K562 (cell line): ENCODE measurements at regions not wholly inside any gene's neighbourhood (a gene's known extent, or its start where the extent isn't known, plus 50 kb on each side); places are given as distances from the start of the nearest gene placed in this dataset.

Experiments
- FOXJ2 ChIP-seq: fragments of 200-800 bp; sonication (Bioruptor generic); IDR thresholded peaks from 2 replicates; pipeline ENCODE4 v1.6.1; 2016; ENCODE audit warnings: missing genetic modification characterization, missing compliant biosample characterization
- HNRNPLL ChIP-seq: fragments of 200-400 bp; formaldehyde crosslinking; IDR thresholded peaks from 2 replicates; pipeline ENCODE4 v1.6.1; 2017; ENCODE audit warnings: low read length, low read depth, mild to moderate bottlenecking; ENCODE audit not compliant: poor library complexity, severe bottlenecking
- MCM2 ChIP-seq: fragments of 450-650 bp; IDR thresholded peaks from 2 replicates; pipeline ENCODE4 v1.6.1; 2017; ENCODE audit warnings: low read depth, mild to moderate bottlenecking
- RAD21 ChIP-seq, 2 experiments: fragments of 250-450 bp in 1 of 2; fragments of 450-650 bp in 1 of 2; sonication (Bioruptor Pico) in 1 of 2; formaldehyde crosslinking in 1 of 2; IDR thresholded peaks in 1 of 2; conservative IDR thresholded peaks in 1 of 2; 2 replicates each; pipeline versions ENCODE4 v1.4.0 to v1.8.0; 2020 to 2022; ENCODE audit warnings: mild to moderate bottlenecking in 2 of 2, moderate library complexity in 1 of 2
- STAG1 ChIP-seq: sonication (generic); formaldehyde crosslinking; IDR thresholded peaks from 2 replicates; pipeline ENCODE4 v1.5.0; 2020; ENCODE audit warnings: missing genetic modification reagents, borderline replicate concordance
- ZNF146 ChIP-seq: IDR thresholded peaks from one replicate; pipeline ENCODE4 v1.6.1; 2018; ENCODE audit warnings: missing compliant biosample characterization; ENCODE audit not compliant: unreplicated experiment
- ZNF175 ChIP-seq: fragments of 200-800 bp; sonication (Bioruptor generic); IDR thresholded peaks from 2 replicates; pipeline ENCODE4 v1.6.1; 2016; ENCODE audit warnings: low read depth, mild to moderate bottlenecking, missing genetic modification characterization, missing compliant biosample characterization
- ZNF57 ChIP-seq: fragments of 450-650 bp; formaldehyde crosslinking; IDR thresholded peaks from 2 replicates; pipeline ENCODE4 v1.4.0; 2020; ENCODE audit warnings: mild to moderate bottlenecking, moderate library complexity
- ZNF699 ChIP-seq: fragments of 250-450 bp; sonication (Bioruptor Pico); IDR thresholded peaks from 2 replicates; pipeline ENCODE4 v1.8.0; 2021; ENCODE audit warnings: mild to moderate bottlenecking, moderate library complexity; ENCODE audit not compliant: insufficient replicate concordance
- TF ChIP-seq, protein P1 (sequence below): conservative IDR thresholded peaks from 2 replicates; pipeline ENCODE4 v1.6.1; 2011; ENCODE audit warnings: low read depth, mild to moderate bottlenecking, low read length; ENCODE audit not compliant: control insufficient read depth
- TF ChIP-seq, protein P2 (sequence below): fragments of 200-400 bp; formaldehyde crosslinking; IDR thresholded peaks from 2 replicates; pipeline ENCODE4 v1.6.1; 2017; ENCODE audit warnings: mild to moderate bottlenecking, low read depth, low read length, moderate library complexity
- TF ChIP-seq, protein P3 (sequence below): fragments of 250-450 bp; sonication (Bioruptor Pico); IDR thresholded peaks from 2 replicates; pipeline ENCODE4 v1.5.0; 2022; ENCODE audit warnings: mild to moderate bottlenecking
- TF ChIP-seq, protein P4 (sequence below): fragments of 450-650 bp; conservative IDR thresholded peaks from 2 replicates; pipeline ENCODE4 v1.6.1; 2016; ENCODE audit warnings: missing genetic modification characterization, low read depth, mild to moderate bottlenecking, missing compliant biosample characterization, moderate library complexity
- TF ChIP-seq, protein P5 (sequence below), 2 experiments: fragments of 250-450 bp in 1 of 2; fragments of 450-650 bp in 1 of 2; sonication (Bioruptor Pico) in 1 of 2; IDR thresholded peaks; 2 replicates each; pipeline versions ENCODE4 v1.6.1 to v1.8.0; 2016 to 2021; ENCODE audit warnings: mild to moderate bottlenecking in 2 of 2, moderate library complexity in 2 of 2, missing compliant biosample characterization in 1 of 2, missing genetic modification characterization in 1 of 2
- TF ChIP-seq, protein P6 (sequence below): fragments of 450-650 bp; formaldehyde crosslinking; IDR thresholded peaks from 2 replicates; pipeline ENCODE4 v1.4.0; 2020; ENCODE audit warnings: mild to moderate bottlenecking, mixed read lengths
- TF ChIP-seq, protein P7 (sequence below): fragments of 200-800 bp; sonication (Bioruptor generic); IDR thresholded peaks from 2 replicates; pipeline ENCODE4 v1.6.1; 2017; ENCODE audit warnings: missing genetic modification characterization, missing compliant biosample characterization

DNA sequence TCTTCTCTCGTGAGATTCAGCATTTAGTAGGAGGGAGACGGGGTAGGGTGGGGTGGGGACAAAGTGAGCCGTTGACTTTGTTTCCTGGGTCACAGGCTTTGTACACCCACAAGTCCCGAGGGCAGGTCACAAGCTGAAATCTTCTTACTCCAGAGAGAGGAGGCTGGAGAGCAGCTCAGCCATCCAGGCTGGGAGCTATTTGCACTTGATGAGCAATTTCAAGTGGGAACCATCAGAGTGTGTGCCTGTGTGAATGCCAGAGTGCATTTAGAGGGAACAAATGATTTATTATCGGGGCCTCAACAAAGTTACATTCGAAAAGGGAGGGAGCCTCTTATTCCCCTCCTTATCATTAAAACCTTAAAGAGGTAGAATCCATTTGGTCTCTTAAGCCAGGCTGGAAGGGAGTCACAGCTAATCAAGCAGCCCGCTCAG lies 155.7 kb upstream of the JARID2 start (continued):
- no peak for TF ChIP-seq ZNF175 (CRISPR knock-in tag)
- no peak for TF ChIP-seq FOXJ2 (tag)
- TF ChIP-seq, protein P1, sequence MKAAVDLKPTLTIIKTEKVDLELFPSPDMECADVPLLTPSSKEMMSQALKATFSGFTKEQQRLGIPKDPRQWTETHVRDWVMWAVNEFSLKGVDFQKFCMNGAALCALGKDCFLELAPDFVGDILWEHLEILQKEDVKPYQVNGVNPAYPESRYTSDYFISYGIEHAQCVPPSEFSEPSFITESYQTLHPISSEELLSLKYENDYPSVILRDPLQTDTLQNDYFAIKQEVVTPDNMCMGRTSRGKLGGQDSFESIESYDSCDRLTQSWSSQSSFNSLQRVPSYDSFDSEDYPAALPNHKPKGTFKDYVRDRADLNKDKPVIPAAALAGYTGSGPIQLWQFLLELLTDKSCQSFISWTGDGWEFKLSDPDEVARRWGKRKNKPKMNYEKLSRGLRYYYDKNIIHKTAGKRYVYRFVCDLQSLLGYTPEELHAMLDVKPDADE: no peak
- TF ChIP-seq, protein P2, sequence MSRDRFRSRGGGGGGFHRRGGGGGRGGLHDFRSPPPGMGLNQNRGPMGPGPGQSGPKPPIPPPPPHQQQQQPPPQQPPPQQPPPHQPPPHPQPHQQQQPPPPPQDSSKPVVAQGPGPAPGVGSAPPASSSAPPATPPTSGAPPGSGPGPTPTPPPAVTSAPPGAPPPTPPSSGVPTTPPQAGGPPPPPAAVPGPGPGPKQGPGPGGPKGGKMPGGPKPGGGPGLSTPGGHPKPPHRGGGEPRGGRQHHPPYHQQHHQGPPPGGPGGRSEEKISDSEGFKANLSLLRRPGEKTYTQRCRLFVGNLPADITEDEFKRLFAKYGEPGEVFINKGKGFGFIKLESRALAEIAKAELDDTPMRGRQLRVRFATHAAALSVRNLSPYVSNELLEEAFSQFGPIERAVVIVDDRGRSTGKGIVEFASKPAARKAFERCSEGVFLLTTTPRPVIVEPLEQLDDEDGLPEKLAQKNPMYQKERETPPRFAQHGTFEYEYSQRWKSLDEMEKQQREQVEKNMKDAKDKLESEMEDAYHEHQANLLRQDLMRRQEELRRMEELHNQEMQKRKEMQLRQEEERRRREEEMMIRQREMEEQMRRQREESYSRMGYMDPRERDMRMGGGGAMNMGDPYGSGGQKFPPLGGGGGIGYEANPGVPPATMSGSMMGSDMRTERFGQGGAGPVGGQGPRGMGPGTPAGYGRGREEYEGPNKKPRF: no peak
- TF ChIP-seq HNRNPLL: no peak
- TF ChIP-seq MCM2: no peak
- no peak for TF ChIP-seq ZNF57 (CRISPR knock-in tag)
- TF ChIP-seq, protein P3, sequence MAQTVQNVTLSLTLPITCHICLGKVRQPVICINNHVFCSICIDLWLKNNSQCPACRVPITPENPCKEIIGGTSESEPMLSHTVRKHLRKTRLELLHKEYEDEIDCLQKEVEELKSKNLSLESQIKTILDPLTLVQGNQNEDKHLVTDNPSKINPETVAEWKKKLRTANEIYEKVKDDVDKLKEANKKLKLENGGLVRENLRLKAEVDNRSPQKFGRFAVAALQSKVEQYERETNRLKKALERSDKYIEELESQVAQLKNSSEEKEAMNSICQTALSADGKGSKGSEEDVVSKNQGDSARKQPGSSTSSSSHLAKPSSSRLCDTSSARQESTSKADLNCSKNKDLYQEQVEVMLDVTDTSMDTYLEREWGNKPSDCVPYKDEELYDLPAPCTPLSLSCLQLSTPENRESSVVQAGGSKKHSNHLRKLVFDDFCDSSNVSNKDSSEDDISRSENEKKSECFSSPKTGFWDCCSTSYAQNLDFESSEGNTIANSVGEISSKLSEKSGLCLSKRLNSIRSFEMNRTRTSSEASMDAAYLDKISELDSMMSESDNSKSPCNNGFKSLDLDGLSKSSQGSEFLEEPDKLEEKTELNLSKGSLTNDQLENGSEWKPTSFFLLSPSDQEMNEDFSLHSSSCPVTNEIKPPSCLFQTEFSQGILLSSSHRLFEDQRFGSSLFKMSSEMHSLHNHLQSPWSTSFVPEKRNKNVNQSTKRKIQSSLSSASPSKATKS (CRISPR knock-in tag): no peak
- no peak for TF ChIP-seq STAG1 (CRISPR knock-in tag)
- TF ChIP-seq, protein P4, sequence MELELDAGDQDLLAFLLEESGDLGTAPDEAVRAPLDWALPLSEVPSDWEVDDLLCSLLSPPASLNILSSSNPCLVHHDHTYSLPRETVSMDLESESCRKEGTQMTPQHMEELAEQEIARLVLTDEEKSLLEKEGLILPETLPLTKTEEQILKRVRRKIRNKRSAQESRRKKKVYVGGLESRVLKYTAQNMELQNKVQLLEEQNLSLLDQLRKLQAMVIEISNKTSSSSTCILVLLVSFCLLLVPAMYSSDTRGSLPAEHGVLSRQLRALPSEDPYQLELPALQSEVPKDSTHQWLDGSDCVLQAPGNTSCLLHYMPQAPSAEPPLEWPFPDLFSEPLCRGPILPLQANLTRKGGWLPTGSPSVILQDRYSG (tag): no peak
- TF ChIP-seq, protein P5, sequence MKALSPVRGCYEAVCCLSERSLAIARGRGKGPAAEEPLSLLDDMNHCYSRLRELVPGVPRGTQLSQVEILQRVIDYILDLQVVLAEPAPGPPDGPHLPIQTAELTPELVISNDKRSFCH (CRISPR knock-in tag; IDR thresholded peaks at IDR 0.05): no peak
- TF ChIP-seq, protein P5 (tag; IDR thresholded peaks at IDR 0.05): no peak
- TF ChIP-seq ZNF146 (CRISPR knock-in tag): no peak
- peak; percentile 18 to 29; a peak in 2 of 4 replicates for TF ChIP-seq RAD21 (CRISPR knock-in tag; conservative IDR thresholded peaks at IDR 0.05 in 1 of 2, IDR thresholded peaks at IDR 0.05 in 1 of 2)
- TF ChIP-seq, protein P6, sequence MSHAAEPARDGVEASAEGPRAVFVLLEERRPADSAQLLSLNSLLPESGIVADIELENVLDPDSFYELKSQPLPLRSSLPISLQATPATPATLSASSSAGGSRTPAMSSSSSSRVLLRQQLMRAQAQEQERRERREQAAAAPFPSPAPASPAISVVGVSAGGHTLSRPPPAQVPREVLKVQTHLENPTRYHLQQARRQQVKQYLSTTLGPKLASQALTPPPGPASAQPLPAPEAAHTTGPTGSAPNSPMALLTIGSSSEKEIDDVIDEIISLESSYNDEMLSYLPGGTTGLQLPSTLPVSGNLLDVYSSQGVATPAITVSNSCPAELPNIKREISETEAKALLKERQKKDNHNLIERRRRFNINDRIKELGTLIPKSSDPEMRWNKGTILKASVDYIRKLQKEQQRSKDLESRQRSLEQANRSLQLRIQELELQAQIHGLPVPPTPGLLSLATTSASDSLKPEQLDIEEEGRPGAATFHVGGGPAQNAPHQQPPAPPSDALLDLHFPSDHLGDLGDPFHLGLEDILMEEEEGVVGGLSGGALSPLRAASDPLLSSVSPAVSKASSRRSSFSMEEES: peak; percentile 8
- TF ChIP-seq ZNF699 (CRISPR knock-in tag): no peak
- TF ChIP-seq, protein P7, sequence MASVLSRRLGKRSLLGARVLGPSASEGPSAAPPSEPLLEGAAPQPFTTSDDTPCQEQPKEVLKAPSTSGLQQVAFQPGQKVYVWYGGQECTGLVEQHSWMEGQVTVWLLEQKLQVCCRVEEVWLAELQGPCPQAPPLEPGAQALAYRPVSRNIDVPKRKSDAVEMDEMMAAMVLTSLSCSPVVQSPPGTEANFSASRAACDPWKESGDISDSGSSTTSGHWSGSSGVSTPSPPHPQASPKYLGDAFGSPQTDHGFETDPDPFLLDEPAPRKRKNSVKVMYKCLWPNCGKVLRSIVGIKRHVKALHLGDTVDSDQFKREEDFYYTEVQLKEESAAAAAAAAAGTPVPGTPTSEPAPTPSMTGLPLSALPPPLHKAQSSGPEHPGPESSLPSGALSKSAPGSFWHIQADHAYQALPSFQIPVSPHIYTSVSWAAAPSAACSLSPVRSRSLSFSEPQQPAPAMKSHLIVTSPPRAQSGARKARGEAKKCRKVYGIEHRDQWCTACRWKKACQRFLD: peak; percentile 60; the same call in 1 of the 2 replicates
